HCT116 (cell line): ENCODE measurements at regions not wholly inside any gene's neighbourhood (a gene's known extent, or its start where the extent isn't known, plus 50 kb on each side); places are given as distances from the start of the nearest gene placed in this dataset.

Experiments used
- EZH2 ChIP-seq: fragments of 200-600 bp; sonication (generic); IDR thresholded peaks from 2 replicates; pipeline ENCODE4 v1.6.1; 2017; ENCODE audit warnings: antibody characterized with exemption, mixed run types
- POLR2A ChIP-seq: IDR thresholded peaks from 2 replicates; pipeline ENCODE4 v1.7.0; 2011; ENCODE audit warnings: borderline replicate concordance; ENCODE audit not compliant: insufficient read depth, insufficient read length; ENCODE audit errors: extremely low read depth
- RAD21 ChIP-seq: IDR thresholded peaks from 2 replicates; pipeline ENCODE4 v1.6.1; 2012; ENCODE audit warnings: low read depth, mild to moderate bottlenecking
- ZFX ChIP-seq: fragments of 450-650 bp; IDR thresholded peaks from 2 replicates; pipeline ENCODE4 v1.6.1; 2017
- ZNF274 ChIP-seq: fragments of 200-500 bp; sonication (Bioruptor generic); IDR thresholded peaks from 2 replicates; pipeline ENCODE4 v1.6.1; 2014; ENCODE audit warnings: mild to moderate bottlenecking, low read depth, low read length, inconsistent platforms
- TF ChIP-seq, protein P1 (sequence below): IDR thresholded peaks from 2 replicates; pipeline ENCODE4 v1.6.1; 2012; ENCODE audit warnings: low read depth
- TF ChIP-seq, protein P2 (sequence below), 3 experiments: fragments of 200-600 bp in 1 of 3; sonication (generic) in 1 of 3; IDR thresholded peaks in 2 of 3; conservative IDR thresholded peaks in 1 of 3; 2 replicates each; pipeline ENCODE4 v1.5.1; 2012 to 2017; ENCODE audit warnings: low read depth in 2 of 3, low read length in 2 of 3, antibody characterized with exemption in 1 of 3, borderline replicate concordance in 1 of 3, control low read depth in 1 of 3, mild to moderate bottlenecking in 1 of 3, mixed read lengths in 1 of 3, mixed run types in 1 of 3, moderate library complexity in 1 of 3; ENCODE audit not compliant: insufficient read depth in 1 of 3
- TF ChIP-seq, protein P3 (sequence below): IDR thresholded peaks from 2 replicates; pipeline ENCODE4 v1.6.1; 2012

DNA sequence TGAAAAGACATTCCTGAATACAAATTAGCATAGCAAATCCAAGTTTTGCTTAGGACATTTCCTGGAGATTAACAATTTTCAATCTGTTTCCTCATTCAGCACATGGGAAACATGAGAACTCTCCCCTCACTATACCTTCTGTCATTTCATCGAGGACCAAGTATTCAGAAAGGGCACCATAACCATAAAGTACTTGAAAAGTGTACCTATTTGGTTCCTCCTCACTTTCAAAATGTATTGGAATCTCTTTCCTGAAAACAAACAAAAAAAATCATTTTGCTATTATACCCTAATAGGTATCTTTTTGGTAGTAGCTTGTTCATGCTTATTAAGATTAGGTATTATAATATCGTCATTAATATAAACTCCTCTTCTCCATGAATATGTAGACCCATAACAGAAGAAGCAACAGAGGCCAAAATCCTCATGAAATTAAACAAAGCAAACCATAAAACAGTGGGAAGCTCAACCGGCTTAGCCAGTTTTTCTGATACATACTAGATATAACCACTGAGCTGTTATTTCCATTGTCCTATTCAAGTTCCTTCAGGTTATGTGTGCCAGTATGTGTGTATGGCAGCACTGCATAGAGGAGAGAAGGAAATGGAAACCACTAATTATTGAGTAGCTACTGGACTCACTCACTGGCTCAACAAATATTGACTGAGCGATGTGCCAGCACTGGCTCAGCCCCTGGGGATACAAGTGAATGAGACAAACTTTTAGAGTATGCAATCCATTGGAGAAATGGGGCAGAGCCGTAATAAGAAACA is 274.0 kb downstream of the MAFB start:
- TF ChIP-seq EZH2, result no peak
- TF ChIP-seq, protein P1, sequence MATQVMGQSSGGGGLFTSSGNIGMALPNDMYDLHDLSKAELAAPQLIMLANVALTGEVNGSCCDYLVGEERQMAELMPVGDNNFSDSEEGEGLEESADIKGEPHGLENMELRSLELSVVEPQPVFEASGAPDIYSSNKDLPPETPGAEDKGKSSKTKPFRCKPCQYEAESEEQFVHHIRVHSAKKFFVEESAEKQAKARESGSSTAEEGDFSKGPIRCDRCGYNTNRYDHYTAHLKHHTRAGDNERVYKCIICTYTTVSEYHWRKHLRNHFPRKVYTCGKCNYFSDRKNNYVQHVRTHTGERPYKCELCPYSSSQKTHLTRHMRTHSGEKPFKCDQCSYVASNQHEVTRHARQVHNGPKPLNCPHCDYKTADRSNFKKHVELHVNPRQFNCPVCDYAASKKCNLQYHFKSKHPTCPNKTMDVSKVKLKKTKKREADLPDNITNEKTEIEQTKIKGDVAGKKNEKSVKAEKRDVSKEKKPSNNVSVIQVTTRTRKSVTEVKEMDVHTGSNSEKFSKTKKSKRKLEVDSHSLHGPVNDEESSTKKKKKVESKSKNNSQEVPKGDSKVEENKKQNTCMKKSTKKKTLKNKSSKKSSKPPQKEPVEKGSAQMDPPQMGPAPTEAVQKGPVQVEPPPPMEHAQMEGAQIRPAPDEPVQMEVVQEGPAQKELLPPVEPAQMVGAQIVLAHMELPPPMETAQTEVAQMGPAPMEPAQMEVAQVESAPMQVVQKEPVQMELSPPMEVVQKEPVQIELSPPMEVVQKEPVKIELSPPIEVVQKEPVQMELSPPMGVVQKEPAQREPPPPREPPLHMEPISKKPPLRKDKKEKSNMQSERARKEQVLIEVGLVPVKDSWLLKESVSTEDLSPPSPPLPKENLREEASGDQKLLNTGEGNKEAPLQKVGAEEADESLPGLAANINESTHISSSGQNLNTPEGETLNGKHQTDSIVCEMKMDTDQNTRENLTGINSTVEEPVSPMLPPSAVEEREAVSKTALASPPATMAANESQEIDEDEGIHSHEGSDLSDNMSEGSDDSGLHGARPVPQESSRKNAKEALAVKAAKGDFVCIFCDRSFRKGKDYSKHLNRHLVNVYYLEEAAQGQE, result no peak
- no peak for TF ChIP-seq ZNF274
- TF ChIP-seq, protein P2, sequence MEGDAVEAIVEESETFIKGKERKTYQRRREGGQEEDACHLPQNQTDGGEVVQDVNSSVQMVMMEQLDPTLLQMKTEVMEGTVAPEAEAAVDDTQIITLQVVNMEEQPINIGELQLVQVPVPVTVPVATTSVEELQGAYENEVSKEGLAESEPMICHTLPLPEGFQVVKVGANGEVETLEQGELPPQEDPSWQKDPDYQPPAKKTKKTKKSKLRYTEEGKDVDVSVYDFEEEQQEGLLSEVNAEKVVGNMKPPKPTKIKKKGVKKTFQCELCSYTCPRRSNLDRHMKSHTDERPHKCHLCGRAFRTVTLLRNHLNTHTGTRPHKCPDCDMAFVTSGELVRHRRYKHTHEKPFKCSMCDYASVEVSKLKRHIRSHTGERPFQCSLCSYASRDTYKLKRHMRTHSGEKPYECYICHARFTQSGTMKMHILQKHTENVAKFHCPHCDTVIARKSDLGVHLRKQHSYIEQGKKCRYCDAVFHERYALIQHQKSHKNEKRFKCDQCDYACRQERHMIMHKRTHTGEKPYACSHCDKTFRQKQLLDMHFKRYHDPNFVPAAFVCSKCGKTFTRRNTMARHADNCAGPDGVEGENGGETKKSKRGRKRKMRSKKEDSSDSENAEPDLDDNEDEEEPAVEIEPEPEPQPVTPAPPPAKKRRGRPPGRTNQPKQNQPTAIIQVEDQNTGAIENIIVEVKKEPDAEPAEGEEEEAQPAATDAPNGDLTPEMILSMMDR (IDR thresholded peaks at IDR 0.05 in 2 of 3, conservative IDR thresholded peaks at IDR 0.05 in 1 of 3; ENCODE audit: borderline replicate concordance in 1 of 3, insufficient read depth in 1 of 3, low read depth in 2 of 3, low read length in 2 of 3), result no peak
- no peak for TF ChIP-seq ZFX
- TF ChIP-seq POLR2A, result no peak
- TF ChIP-seq, protein P3, sequence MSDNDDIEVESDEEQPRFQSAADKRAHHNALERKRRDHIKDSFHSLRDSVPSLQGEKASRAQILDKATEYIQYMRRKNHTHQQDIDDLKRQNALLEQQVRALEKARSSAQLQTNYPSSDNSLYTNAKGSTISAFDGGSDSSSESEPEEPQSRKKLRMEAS, result no peak
- TF ChIP-seq RAD21, result no peak
